ENCODE measurements at regions not wholly inside any gene's neighbourhood (a gene's known extent, or its start where the extent isn't known, plus 50 kb on each side); places are given as distances from the start of the nearest gene placed in this dataset.
"Not testable (repeated sequence)": the region's sequence is repeated elsewhere in the genome, so short reads cannot be mapped to it uniquely, and the experiment has no call there.

DNA sequence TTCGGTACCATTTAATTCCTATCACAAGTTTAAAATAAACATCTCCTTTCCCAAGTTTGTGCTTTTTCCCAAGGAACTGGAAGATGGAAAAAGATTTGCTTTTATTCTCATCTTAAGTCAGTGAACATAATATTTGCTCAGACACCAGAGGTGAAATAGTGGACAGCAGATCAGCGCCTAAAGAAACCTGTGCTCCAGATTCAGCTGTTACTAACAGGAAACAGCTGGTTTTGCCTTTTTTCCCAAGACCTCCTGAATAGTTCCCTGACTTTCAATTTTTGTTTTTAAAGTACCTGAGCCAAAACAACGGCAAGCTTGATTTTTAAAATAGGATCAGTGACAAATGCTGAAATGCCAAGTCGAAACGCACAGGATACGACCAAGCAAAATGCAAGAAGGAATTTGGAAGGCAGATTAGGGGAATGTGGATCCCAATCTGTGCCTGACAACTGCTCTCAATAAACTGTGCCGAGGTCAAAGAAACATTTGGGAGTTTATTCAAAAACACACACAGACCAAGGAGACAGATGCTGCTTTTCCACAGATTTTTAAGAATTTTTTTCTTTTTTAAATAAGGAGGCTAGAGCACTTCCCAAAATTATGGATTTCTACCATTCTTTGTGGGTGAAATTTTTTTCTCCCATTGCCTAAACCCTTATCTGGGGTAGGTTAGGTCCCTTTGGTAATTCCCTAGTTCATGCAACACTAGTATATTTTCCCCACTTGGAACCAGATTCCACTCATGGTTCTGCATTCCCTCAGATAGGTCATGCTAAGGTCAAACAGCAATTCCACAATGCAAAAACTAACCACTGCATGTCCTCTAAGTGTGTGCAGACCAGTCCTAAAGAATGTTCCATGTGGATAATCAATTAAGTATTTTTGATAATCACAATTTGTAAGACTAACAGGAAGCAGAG, 121.5 kb upstream of the PDE1A start:
- peak; percentile 36 to 77 (median 43) for DNase-seq

DNA sequence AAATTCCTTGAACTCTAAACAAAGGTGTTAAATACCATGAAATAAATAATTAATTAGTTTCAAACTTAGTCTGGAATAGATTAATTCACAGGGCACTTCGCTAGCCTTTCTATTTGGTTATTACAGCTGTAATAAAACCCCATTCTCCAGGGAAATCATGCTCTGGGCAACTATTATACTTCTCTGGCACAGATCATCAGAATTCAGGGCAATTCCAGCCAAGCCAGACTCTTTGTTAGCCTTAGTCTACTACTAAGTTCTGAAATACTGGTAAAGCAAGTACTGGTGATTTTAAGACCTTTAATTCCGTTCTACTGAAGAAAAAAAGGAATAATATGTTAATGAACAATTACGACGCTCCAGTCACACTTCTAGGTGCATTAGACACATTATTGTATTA, 123.4 kb upstream of the PDE1A start:
- no peak for DNase-seq

DNA sequence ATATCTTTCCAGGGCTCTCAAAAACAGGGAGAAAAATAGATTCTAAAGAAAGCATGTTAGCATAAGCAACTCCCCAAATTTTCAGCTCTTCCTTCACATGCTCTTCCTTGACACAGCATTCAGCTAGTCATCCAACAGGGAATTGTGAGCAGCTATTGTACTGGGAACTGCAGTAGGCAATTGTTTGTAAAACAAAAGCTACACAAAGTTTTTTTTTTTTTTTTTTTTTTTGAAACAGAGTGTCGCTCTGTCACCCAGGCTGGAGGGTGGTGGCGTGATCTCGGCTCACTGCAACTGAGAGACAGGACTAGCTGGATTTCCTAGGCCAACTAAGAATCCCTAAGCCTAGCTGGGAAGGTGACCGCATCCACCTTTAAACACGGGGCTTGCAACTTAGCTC, 125.4 kb upstream of the PDE1A start:
- not testable (repeated sequence) for DNase-seq

DNA sequence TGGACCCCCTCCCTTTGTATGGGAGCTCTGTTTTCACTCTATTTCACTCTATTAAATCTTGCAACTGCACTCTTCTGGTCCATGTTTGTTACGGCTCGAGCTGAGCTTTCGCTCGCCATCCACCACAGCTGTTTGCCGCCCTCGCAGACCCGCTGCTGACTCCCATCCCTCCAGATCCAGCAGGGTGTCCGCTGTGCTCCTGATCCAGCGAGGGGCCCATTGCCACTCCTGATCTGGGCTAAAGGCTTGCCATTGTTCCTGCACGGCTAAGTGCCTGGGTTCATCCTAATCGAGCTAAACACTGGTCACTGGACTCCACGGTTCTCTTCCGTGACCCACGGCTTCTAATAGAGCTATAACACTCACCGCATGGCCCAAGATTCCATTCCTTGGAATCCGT, 125.9 kb upstream of the PDE1A start:
- not testable (repeated sequence) for DNase-seq

DNA sequence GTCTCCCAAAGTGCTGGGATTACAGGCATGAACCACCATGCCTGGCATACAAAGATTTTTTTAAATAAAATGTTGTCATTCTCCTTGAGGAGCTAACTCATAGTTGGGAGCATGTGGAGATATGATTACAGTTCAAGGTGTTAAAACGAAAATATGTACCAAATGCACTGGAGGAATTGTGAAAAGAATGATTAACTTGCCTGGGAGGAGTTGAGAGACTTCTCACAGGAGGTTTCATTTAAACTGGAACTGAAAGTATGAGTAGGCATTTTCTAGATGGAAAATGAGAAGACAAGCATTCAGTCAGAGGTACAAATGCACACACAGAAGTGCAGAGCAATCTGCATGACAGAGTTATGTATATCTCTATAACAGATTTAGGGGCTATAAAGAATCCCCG, 126.6 kb upstream of the PDE1A start:
- DNase-seq, result no peak

DNA sequence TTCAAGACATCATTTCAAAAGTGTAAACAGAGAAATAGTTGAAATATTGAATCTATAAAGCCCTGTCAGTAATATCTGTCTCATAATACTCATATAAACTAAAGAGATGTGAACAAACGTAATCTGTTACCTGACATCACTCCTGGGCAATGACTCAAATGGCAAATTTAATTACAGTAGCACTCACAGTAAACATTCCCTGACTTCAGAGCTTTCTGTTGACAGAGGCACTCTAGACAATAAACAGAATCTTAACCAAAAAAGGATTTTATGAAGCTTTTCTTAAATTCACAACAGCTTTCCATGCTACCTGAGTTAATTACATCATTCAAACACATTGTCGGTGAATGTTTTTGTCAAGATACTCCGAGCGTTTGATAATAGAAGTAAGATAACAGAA, 128.1 kb upstream of the PDE1A start:
- DNase-seq, result no peak

DNA sequence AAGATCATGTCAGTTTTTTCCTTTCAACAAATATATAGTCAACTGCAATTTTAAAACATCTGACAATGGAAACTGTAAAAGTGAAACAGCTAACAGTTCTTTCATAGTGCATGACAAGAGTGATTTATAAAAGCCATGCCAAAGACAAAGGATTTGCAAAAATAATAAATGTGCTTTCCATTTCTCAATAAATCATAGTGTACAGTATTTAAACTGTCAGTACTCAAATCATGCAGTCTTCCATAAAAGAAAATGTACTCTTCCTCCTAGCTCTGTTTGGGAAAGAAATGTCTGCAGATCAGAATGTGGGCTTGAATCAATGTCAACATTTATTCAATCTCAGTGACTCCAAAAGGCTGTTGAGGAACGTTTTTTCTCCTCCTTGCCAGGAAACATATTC, 131.7 kb upstream of the PDE1A start:
- no peak for DNase-seq

DNA sequence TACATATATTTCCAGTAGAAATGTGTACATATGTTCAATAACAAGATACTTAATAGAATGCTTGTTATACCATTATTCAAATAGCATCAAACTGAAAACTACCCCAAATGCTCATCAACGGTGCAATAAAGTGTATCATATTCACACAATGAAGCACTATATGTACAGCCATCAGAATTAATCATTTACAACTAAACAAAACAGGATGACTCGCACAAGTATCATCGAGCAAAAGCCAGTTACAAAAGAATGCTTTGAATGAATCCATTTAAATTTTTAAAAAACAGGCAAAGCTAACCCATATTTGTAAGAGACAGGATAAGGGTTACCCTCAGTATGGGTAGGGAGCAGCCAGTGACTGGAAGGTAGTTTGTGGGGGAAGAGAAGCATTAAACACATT, 132.8 kb upstream of the PDE1A start:
- no peak for DNase-seq

DNA sequence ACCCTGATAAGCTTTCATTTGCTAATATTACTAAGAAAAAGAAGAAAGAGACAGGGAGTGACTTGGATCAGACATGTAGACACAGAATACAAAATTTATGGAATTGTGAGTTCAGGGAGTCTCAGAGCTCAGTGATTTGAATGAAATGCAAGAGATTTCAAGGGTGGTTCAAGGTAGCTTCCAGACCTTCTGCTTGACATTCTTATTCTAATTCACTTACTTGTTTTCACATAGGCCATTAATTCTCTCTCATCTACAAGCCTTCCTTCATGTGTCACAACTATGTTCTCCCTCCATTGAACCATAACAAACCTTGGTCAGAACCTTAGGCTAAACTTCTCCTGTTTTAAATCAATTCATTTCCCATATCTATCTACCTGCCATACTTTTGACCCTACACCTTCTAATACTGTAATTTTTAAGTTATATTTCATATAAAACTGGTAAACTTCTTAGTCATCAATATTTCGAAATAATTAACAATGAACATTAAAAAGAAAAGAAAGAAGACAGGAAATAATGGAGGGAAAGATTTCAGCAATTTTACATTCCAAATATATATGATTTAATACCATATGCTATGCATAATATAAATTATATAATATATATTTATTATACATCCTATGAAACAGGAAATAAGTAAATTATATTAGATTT, 139.2 kb upstream of the PDE1A start:
- no peak for DNase-seq

DNA sequence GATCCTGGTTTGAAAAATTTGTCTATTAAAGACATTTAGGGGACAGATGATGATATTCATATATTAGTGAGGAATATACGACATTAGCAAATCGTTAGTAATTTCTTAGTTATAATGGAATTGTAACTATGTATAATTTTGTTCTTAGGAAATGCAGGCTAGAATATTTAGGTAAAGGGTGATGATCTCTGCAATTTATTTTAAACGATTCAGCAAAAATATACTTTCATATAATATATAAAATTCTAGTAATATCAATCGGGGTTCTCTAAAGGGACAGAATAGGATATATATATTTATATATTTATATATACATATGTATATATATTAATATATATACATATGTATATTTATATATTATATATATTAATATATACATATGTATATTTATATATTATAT, 142.5 kb upstream of the DNAJC10 start:
- DNase-seq, result no peak

DNA sequence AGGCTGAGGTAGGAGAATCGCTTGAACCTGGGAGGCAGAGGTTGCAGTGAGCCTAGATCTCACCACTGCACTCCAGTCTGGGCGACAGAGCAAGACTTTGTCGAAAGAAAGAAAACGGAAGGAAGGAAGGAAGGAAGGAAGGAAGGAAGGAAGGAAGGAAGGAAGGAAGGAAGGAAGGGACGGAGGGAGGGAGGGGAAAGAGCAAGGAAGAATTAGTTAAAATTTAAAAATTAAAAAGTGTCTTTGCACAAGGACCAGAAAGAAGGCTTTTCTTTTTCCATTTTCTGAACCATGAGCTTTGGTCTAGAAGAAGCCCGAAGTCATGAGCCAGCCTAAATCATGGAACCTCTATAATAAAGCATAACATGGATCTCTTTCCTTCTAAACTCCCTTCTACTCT, 138.2 kb upstream of the DNAJC10 start:
- DNase-seq, result no peak

DNA sequence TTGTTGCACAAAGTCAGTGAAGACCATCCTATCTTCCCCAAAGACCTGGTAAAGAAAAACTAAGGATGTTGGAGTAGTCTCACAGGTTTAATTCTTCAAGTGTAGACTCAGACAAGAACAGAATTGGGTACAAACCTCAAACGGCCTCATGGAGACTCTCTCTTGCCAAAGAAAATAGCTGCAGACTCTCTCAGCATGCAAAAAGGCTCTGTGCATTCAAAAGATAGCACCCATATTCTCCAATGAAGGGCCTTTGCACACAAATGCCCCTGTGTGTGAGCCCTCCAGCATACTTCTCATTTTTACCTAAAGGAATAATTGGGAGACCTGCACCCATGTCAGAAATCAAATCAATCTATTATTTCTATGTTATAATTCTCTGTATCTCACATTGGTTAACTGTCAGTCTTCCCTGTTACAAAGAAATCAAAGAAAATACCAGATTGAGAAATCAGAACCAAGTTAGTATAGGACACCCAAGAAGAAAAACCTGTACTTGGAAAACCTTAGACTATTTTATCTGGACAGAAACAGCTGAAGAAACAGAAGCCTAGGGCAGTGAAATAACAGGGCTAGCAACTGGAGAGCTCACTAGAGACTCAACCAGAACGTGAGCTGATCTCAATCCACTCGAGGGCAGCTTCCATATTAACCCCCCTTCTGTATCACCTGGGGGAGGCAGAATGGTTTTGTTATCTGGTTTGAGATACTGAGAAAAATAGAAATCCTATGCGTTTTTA, 134.7 kb upstream of the DNAJC10 start:
- no peak for DNase-seq

DNA sequence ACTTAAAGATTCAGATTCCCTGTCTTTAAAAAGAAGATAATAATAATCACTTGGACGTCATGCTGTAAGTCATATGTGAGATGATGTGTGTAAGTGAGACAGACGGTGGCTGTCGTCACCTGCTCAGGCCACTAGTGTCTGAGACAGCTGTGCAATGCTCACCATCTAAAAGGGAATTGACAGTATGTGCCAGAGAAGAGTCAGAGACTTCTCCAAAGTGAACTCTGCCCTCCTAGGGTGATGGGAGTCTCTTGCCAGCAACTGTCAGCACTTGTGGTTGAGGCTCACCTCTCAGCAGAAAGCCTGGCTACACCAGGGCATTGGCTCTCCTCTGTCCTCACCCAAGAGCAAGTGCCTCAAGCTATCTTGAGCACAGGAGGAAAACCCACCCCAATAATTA, 131.6 kb upstream of the DNAJC10 start:
- no peak for DNase-seq

DNA sequence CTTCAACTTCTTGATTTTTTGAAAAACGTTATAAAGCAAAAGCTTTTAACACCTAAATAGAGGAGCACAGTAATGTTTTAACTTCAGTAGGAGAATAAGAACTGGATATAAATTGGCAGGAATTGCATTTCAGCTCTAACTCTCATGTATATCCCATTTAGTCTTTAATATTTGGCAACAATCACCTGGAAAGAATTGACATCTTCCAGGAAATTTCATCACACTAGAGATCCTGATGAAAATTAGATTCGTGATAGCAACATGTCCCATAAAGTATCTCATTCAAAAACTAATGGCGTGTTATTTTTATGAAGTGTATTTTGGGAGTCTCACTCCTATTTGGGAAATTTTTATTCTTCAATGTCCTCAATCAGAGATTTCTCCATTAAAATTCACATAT, 131.1 kb upstream of the DNAJC10 start:
- DNase-seq, result peak; percentile 44 to 59 (median 49)

DNA sequence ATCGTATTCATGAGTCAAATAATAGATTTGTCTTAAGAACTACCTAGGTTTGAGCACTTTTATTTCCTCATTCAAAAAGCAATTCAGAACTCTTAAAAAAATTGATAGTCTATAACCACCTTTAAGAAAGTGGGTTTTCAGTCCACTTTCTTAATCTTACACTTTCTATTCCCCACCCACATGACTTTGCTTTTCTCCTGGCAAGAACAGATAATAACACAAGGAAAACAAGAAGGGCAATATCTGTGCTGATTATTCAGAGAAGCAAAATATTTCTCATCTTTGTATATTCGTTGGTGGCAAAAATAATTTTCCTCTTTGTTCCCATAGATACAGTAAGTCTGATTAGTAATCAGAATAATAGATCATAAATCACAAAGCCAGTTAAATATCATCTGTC, 130.6 kb upstream of the DNAJC10 start:
- DNase-seq, result no peak

DNA sequence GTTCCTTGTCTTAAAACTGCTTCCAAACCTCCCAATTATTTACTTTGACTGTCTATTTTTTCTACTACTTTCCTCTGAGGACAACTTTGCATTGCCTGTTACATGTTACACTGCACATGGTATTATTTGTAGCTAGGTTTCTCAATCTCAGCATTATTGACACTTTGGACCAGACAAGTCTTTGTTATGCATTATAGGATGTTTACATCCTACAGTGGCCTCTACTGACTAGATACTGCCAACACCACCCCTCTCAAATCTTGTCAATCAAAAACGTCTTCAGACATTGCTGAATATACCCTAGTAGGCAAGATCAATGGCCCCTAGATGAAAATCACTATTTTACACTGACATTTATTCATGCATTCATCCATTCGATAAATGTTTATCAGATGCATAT, 129.6 kb upstream of the DNAJC10 start:
- no peak for DNase-seq

DNA sequence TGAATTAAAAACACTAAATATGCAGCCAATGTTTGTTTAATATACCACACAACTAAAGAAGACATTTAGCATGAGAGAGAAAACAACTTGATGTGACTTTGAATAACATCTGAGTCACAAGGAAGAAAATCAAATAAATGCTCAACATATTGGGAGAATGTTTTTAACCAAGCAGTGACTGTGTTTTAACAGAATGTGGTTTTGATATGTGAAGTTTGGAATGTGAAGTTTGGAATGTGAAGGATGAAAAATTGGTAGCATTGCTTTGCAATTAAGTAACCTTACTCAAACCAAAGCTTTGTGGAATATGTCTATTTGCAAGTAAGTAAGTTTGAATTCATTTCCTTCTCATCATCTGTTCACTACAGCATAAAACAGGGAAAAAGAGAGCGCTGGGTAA, 128.2 kb upstream of the DNAJC10 start:
- peak in 1 of 3 donors; percentile 77 for DNase-seq

DNA sequence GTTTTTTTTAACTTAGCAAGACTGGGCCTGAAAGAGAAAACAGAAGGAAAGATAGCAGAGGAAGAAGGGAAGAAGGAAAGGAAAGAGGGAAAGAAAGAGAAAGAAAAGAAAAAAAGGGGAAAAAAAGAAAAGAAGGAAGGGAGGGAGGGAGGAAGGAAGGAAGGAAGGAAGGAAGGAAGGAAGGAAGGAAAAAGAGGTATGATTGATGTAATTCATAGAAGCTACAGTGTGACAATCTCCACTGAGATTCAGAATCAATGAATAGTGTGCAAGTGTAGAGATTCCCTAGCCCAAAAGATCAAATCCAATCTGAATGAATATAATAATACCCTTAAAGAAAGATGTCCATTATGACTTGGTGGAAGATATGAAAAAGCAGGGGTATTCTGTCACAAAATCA, 126.9 kb upstream of the DNAJC10 start:
- no peak for DNase-seq

DNA sequence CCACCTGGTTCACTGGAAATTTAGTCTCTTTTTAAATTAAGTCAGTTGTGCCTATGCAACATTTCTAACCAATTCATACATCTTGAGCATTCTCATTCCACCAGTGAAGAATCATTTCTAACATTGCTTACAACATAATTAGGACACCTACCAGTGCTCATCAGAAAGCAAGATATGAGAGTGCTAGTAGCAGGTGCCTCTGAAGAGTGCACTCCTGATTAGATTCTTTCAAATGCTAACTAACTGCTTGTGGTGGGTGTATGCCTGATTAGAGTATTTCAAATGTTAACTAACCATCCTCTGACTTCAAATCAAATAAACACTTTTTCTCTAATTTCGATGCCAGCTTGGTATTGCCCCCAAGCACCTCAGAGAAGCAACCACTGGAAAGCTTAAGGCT, 124.3 kb upstream of the DNAJC10 start:
- no peak for DNase-seq

DNA sequence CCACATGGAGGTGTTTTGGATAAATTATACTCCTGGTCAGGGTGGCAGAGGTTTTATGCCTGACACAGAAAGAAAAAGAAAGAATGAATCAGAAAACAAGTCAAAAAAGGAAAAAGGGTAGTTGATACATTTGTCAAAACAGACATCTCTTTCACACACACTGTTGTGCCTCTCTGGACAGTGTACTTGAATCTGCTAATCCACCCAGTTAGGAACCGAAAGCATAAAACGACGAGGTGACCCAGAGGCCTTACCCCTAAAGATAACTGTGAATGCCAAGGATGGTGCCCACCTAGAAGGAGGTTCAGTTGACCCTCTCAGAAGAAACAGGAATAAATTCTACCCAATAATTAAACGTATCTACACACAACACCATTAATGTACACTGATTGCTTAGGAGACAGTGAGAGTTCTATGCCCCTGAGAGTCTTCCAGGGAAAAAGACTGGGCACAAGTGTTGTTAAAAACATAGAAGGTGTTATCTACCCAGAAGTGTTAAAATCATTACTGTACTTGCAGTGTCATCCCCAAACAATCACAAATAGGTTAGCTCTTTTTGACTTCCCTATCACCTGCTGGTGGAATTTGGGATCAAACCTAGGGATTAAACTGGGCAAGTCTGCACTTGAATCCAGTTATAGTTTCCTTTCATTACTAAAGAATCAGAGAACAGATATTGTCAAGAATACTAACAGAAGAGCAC, 123.2 kb upstream of the DNAJC10 start:
- DNase-seq, result no peak

DNA sequence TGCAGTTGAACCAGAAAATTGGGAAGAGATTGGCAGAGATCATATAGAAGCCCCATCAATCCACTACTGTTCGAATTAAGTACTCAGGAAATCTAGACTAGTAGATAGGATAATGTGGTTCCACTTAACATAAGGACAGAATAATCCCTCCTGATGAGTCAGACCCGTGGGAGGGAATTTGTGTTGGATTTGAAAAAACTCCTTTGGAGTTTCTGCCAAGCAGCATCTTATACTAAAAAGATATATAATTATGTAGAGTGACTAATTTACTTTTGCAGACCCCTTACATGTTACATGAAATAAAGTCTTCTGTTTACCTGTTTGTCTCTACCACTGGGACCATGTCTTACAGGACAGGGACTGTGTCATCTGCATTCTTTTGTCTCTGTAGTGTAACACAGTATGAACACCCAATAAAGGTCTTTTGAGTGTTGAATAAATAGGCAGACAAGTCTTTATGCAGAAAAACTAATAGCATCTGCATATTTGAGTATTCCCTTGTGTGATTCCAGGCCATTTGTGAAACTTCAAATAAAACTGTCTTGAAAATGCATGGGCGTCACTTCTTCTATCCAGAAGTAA, 122.6 kb upstream of the DNAJC10 start:
- peak in 2 of 3 donors; percentile 10 to 66 for DNase-seq

DNA sequence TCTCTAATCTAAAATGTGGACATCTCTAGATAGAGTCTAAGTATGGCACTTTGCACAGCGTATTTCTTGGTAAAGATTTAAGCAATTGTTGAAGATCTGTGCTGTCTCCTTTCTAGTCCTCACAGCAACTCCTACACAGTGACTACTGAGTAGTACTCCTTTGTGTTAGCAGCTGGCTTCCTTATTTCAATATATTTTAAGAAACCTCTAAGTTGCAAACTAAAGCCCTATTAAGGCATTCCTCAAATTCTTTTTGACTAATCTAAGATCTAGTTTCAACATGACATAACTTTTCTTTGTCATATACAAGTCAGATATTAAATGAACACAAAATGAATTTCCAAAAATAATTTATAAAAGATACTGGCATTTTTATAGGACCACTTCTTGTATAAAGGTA, 121.8 kb upstream of the DNAJC10 start:
- DNase-seq, result no peak
